D721Med (cell line): ENCODE measurements at regions not wholly inside any gene's neighbourhood (a gene's known extent, or its start where the extent isn't known, plus 50 kb on each side); places are given as distances from the start of the nearest gene placed in this dataset.

Source experiments
- DNase-seq: peaks from one replicate; pipeline ENCODE4 v3.0.0; 2011; ENCODE audit warnings: low spot score; ENCODE audit not compliant: insufficient read length
- FAIRE-seq: peaks from 2 replicates; lab custom pipeline; 2011; peaks lifted over from hg19 to GRCh38; lab: Jason Lieb, UNC
- TF ChIP-seq, protein P1 (sequence below): IDR thresholded peaks from 2 replicates; pipeline ENCODE4 v1.5.1; 2012; ENCODE audit warnings: mild to moderate bottlenecking, control low read depth; ENCODE audit not compliant: insufficient read depth; ENCODE audit errors: missing control alignments

DNA sequence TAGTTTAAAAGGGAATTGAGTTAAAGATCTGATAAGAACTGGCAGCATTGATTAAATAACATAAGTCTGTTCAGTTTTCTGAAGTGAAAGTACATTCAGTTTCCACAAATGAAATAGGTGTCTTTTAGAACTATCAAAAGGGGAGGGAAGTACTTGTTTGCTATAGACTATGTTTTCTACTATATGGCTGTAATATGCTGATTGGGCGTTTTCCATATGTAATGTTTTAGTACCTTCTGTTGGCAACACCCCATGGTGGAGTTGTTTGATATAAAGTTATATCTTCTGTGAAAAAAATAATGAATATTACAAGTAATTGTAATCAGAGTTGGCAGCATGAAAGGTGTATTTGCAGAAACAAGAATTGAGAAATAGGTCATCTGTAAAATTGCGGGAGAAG, 237.6 kb downstream of the JRKL start:
- FAIRE-seq (no peak), DNase-seq (no peak)
- TF ChIP-seq, protein P1, sequence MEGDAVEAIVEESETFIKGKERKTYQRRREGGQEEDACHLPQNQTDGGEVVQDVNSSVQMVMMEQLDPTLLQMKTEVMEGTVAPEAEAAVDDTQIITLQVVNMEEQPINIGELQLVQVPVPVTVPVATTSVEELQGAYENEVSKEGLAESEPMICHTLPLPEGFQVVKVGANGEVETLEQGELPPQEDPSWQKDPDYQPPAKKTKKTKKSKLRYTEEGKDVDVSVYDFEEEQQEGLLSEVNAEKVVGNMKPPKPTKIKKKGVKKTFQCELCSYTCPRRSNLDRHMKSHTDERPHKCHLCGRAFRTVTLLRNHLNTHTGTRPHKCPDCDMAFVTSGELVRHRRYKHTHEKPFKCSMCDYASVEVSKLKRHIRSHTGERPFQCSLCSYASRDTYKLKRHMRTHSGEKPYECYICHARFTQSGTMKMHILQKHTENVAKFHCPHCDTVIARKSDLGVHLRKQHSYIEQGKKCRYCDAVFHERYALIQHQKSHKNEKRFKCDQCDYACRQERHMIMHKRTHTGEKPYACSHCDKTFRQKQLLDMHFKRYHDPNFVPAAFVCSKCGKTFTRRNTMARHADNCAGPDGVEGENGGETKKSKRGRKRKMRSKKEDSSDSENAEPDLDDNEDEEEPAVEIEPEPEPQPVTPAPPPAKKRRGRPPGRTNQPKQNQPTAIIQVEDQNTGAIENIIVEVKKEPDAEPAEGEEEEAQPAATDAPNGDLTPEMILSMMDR: no peak

DNA sequence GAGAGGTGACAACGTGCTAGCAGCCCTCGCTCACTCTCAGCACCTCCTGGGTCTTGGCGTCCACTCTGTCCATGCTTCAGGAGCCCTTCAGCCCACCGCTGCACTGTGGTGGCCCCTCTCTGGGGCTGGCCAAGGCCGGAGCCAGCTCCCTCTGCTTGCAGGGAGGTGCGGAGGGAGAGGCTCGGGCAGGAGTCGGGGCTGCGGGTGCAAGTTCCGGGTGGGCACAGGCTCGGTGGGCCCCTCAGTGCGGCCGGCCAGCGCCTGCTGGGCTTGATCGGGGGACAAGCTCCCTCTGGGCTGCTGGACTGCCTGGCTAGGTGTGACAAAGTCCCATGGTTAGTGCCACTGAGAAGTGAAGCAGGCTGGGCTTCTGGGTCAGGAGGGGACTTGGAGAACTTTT, 245.8 kb downstream of the JRKL start:
- DNase-seq: no peak
- no peak for FAIRE-seq
- TF ChIP-seq, protein P1: no peak

DNA sequence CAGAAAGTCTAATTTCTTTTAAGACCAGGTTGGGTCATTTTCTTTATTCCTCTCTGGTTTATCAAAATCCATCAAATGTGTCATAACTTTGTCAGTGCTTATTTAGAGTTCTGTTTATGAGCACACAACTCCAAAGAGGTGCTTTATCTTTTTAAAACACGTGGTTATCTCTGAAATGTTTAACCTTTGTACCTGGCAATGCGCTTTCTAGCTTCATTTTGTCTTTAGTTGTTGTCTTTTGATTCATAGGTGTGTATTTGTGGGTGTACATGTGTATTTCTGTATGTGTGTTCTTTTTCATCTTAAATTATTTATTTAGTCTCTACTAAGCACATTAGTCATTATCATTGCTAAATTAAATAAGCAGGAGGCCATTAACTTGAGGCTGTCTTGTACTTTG, 251.4 kb downstream of the JRKL start:
- no peak for DNase-seq
- FAIRE-seq: no peak
- TF ChIP-seq, protein P1: no peak

DNA sequence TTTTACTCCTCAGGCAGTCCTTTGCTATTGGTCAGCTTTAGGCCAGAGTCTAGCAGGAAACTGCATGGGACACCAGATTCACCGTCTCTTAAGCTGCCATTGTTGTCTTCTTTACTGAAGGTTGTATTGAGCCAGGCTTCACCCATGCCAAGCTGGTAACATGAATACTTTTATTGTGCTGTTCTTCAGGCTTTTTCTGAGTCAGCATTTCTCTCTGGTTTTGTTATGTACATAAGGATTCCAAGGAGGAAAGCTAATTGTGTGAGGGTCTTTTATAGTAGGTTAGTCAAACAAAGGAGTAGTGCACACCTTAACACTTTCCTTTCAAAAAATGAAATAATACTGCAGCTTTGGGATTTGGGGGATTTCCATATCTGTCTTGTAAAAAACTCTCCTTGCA, 252.8 kb downstream of the JRKL start:
- DNase-seq (no peak), FAIRE-seq (no peak)
- TF ChIP-seq, protein P1: no peak

DNA sequence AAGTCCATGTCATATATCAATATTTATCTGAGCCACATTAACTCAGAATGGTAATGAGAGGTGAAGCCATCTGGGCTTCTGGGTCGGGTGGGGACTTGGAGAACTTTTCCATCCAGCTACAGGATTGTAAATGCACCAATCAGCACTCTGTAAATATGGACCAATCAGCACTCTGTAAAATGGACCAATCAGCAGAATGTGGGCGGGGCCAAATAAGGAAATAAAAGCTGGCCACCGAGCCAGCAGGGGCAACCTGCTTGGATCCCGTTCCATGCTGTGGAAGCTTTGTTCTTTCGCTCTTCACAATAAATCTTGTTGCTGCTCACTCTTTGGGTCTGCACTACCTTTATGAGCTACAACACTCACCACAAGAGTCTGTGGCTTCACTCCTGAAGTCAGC, 253.4 kb downstream of the JRKL start:
- DNase-seq (no peak), FAIRE-seq (no peak)
- TF ChIP-seq, protein P1: no peak

DNA sequence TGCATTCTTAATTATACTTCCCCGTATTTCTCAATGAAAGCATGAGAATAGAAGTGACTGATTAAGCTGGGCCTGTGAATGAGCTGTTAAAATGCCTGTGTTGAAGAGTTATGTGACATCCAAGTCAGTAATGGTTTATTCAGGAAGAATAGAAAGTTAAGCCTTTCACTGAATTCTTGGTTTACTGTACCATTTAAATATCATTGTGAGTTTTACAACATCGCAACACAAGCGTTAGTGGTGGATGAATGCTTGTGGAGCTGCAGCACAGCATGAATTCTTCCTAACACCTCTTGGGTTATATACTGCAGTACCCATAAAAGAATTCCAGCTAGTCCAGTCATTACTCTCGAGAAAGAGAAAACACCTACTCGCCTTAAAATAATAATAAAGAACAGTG, 257.8 kb downstream of the JRKL start:
- DNase-seq: no peak
- no peak for FAIRE-seq
- TF ChIP-seq, protein P1: no peak

DNA sequence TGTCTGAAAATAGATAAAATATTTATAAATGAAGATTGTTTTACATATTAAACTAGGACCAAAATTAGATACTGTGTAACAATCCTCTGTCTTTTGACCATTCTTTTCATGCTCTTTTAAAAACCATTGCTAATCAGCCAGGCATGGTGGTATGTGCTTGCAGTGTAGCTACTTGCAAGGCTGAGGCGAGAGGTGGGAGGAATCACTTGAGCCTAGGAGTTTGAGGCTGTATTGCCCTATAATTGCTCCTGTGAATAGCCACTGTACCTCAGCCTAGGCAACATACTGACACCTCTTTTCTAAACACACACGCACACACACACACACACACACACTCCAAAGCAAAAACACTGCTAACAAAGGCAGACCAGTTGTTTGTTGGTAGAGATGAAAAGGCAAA, 259.2 kb downstream of the JRKL start:
- DNase-seq (no peak), FAIRE-seq (no peak)
- TF ChIP-seq, protein P1: no peak
